HG02763 (cell line): ENCODE measurements at regions not wholly inside any gene's neighbourhood (a gene's known extent, or its start where the extent isn't known, plus 50 kb on each side); places are given as distances from the start of the nearest gene placed in this dataset.

ENCODE experiments used
- ATAC-seq: cut with Tn5 transposase; IDR thresholded peaks from one replicate; pipeline ENCODE4 v1.9.1; 2021; ENCODE audit warnings: mild to moderate bottlenecking, moderate library complexity; ENCODE audit not compliant: unreplicated experiment

- ATAC-seq, result no peak
Measured at GRCh38 chr22:34960005-34960404, 106.0 kb upstream of the ISX start.

GRCh38 chr22:34966980-34967565 is 98.9 kb upstream of the ISX start:
- ATAC-seq, result no peak

DNA sequence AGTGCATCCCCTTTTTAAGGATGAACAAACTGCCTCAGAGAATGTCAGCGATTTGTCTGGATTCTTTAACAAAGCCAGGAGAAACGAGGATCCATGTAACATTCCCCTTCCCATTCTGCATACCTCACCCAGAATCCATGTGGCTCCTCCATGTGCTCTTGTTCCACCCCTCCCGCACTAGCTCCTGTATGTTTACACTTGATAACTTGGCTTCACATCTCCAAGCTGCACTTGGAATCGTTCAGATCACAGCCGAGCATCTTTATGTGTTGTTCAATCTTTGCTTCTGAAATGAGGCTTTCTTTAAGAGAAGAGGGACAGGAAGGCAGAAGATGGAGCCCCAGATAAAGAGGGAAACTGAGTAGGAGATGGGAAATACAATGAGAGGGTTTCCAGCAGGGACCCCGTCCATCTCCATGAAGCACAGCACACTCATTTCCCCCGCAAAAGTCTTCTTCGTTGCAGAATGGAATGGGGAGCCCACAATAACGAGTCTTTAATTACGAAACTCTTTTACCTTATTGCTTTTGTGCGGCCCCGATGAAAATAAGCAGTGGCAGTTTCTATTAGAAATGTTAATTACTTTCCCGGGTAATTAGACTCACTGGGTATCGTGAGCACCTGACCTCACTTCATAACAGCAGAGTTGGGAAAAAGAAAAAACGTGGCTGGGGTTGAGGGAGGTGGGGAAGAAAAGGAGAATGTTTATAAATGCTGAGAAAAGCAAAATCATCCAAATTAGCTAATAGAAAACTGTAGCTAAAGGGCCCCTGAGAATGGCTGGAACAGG is 96.8 kb upstream of the ISX start:
- ATAC-seq, result no peak

DNA sequence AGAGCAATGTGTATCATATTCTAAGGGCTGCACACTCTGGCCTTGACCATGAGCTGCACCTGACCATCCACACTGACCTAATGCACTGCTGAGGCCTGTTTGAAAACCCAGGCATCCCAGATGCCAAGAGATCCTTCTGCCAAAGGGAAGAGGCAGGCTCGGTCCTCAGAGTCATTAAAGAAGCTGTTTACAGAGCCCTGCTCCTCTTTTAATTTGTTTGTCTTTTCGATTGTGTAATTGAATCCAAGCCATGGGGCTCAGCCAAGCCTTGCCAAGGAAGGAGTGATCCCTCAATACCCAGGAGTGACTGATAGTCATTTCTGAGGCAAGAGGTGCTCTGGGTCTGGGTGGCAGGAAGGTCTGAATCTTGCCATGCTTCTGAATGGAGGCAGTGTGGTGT is 94.5 kb upstream of the ISX start:
- ATAC-seq, result no peak

DNA sequence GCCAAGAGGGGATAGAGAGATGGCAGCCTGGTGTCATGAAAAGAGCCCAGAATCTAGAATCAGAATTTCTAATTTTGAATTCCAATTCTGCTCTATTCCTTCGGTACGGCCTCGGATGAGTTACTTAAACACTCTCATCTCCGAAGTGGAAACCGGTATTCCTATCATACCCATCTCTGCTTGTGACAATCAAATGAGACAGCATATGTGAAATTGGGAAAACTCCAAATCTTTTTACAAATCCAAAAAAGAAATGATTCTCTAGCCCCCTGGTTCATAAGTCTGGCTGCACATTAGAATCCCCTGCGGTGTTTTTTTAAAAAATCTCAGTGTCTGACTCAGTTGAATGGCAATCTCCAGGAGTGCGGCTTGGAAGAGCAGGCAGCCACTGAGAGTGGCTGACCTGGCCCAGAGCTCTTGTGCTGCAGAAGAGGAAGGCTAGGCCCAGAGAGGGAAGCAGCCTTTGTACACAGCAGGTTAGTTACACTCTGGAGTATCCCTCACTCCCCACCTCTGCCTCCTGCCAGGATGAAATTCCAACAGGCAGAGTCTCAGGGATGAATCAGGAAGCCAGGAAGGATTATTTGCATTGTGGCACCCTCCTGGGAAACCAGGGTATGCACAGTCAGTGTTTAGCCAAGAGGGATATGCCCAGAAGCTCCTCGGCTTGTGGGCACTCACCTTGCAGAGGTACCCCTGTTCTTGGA is 93.6 kb upstream of the ISX start:
- ATAC-seq, result no peak

GRCh38 chr22:34973016-34973415 is 92.9 kb upstream of the ISX start:
- ATAC-seq, result no peak

- ATAC-seq, result no peak
Measured at GRCh38 chr22:34973926-34974325, 92.0 kb upstream of the ISX start.

GRCh38 chr22:34975721-34976120 is 90.2 kb upstream of the ISX start:
- no peak for ATAC-seq

- no peak for ATAC-seq
Measured at GRCh38 chr22:34976474-34976873, 89.5 kb upstream of the ISX start.

DNA sequence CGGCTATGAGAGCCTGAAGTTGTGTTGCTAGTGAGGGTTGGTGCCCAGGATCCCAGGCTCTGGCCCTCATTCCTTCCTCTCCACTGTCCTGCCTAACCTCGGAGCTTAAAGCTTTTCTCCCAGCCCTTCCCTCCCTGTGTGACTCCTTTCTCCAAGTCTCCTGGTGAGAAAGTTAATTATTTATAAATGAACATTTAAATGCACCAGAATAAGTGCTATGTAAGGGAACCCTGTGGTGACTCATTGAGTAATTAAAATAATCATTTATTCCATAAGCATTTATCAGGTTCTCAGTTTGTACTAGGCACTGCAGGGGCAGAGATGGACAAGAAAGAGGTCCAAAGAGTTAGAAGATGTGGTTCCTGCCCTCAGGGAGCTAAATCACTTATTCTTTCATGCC is 89.1 kb upstream of the ISX start:
- ATAC-seq, result no peak

GRCh38 chr22:34986523-34986922 is 79.4 kb upstream of the ISX start:
- ATAC-seq, result no peak

DNA sequence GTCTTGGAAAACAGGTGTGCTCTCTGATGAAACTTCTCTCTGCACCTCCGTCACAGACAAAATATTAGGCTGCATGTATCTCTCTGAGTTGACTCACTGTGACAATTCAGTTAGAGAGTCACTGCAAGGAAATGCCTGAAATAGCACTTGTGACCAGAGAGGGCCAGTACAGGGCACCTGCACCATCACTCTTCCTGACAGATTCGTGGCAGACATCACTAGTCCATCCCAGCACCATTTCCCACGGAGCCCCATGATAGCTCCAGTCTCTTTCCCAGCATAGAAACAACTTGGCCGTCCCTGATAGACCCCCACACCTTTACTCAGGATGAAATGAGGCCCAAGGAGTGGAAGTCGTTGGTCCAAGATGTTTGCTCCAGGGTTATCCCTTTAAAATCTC is 73.3 kb upstream of the ISX start:
- ATAC-seq, result no peak

- ATAC-seq, result no peak
Measured at GRCh38 chr22:34993548-34993947, 72.4 kb upstream of the ISX start.

- no peak for ATAC-seq
Measured at GRCh38 chr22:34997633-34998299, 68.2 kb upstream of the ISX start.

GRCh38 chr22:34998921-34999320 is 67.0 kb upstream of the ISX start:
- ATAC-seq, result no peak

GRCh38 chr22:35008213-35008612 is 57.7 kb upstream of the ISX start:
- ATAC-seq, result no peak

DNA sequence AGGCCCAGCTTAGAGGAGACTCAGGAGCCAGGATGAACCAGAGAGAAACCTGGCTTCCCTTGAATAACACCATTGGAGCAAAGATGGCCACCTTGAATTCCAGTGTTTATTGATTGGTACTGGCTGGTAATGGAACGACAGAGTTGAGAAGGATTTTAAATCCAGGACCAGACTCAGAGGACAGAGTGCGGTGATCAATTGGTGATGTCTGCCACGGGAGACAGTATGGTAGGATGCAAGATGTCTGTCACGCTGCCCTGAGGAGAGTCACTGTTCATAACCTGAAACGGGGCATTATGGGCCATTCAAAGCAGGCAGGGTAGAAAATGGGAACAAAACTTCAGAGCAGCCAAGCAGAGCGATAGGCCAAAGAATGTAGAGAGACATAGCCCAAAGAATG is 55.4 kb upstream of the ISX start:
- ATAC-seq, result no peak

DNA sequence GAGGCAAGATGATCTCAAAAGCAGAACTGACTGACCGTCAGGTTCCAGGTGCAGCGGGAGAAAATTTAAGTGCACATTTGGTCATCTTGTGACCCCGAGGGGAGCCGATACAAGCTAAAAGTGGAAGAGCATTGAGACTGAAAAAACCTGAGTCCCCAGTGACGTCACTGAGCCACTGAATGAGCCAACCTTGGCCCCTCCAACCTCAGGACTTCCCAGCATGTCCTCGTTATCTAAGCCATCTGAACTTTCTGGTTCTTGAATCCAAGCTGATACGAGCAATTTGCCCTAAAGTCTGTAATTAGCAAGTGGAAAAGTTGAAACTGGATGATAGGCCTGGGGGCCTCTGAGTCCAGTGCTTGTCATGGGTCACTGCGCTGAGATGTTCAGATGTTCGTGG is 51.1 kb upstream of the ISX start:
- no peak for ATAC-seq
